ENCODE measurements at regions not wholly inside any gene's neighbourhood (a gene's known extent, or its start where the extent isn't known, plus 50 kb on each side); places are given as distances from the start of the nearest gene placed in this dataset.

DNA sequence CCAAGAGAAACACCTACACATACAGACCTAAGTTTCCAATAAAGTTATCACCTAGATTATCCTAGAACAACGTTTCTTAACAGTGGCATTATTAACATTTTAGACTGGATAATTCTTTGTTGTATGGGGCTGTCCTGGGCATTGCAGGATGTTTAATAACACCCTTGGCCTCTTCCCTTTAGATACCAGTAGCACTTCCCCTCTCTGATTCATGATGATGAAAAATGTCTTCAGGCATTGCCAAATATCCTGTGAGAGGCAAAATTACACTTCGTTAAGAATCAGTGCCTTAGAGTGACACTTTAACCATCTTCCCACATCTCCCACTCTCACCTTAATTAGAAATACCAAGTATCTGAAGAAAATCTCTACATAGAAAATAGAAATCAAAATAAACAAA lies 352.6 kb downstream of the CGGBP1 start (continued):
- TF ChIP-seq, protein P1, sequence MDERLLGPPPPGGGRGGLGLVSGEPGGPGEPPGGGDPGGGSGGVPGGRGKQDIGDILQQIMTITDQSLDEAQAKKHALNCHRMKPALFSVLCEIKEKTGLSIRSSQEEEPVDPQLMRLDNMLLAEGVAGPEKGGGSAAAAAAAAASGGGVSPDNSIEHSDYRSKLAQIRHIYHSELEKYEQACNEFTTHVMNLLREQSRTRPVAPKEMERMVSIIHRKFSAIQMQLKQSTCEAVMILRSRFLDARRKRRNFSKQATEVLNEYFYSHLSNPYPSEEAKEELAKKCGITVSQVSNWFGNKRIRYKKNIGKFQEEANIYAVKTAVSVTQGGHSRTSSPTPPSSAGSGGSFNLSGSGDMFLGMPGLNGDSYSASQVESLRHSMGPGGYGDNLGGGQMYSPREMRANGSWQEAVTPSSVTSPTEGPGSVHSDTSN (CRISPR knock-in tag; IDR thresholded peaks at IDR 0.05; ENCODE audit: low read depth): no peak
- TF ChIP-seq, protein P1 (tag; conservative IDR thresholded peaks at IDR 0.05; ENCODE audit: low read depth): no peak
- no peak for TF ChIP-seq HDAC6 (IDR thresholded peaks at IDR 0.05; ENCODE audit: low read depth, low read length)
- TF ChIP-seq HCFC1 (IDR thresholded peaks at IDR 0.05; ENCODE audit: low read depth, low read length): no peak
- TF ChIP-seq ZNF551 (CRISPR knock-in tag; IDR thresholded peaks at IDR 0.05): no peak
- TF ChIP-seq ZBTB17 (CRISPR knock-in tag; IDR thresholded peaks at IDR 0.05): no peak
- TF ChIP-seq ELF1 (tag; IDR thresholded peaks at IDR 0.05): no peak
- TF ChIP-seq SLC30A9 (CRISPR knock-in tag; IDR thresholded peaks at IDR 0.05): no peak
- no peak for TF ChIP-seq SAFB2 (IDR thresholded peaks at IDR 0.05; ENCODE audit: borderline replicate concordance, low read depth, low read length, severe bottlenecking)
- no peak for TF ChIP-seq PCBP2 (IDR thresholded peaks at IDR 0.05; ENCODE audit: low read depth, low read length, poor library complexity, severe bottlenecking)
- TF ChIP-seq, protein P2, sequence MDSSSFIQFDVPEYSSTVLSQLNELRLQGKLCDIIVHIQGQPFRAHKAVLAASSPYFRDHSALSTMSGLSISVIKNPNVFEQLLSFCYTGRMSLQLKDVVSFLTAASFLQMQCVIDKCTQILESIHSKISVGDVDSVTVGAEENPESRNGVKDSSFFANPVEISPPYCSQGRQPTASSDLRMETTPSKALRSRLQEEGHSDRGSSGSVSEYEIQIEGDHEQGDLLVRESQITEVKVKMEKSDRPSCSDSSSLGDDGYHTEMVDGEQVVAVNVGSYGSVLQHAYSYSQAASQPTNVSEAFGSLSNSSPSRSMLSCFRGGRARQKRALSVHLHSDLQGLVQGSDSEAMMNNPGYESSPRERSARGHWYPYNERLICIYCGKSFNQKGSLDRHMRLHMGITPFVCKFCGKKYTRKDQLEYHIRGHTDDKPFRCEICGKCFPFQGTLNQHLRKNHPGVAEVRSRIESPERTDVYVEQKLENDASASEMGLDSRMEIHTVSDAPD (CRISPR knock-in tag; IDR thresholded peaks at IDR 0.05): no peak
- TF ChIP-seq CCAR2 (IDR thresholded peaks at IDR 0.05; ENCODE audit: low read depth, low read length): no peak
